ENCODE measurements at regions not wholly inside any gene's neighbourhood (a gene's known extent, or its start where the extent isn't known, plus 50 kb on each side); places are given as distances from the start of the nearest gene placed in this dataset.

- DNase-seq, result no peak
- intact Hi-C loops (cut with DNase I; ENCODE audit: low total_unique reads), result no loop called here
- 75 to 87% methylated on average over 5 of the region's 5 CpGs for WGBS, 2 donors
- H3K27ac ChIP-seq, result no peak overlapping the region
- TF ChIP-seq, protein P1, sequence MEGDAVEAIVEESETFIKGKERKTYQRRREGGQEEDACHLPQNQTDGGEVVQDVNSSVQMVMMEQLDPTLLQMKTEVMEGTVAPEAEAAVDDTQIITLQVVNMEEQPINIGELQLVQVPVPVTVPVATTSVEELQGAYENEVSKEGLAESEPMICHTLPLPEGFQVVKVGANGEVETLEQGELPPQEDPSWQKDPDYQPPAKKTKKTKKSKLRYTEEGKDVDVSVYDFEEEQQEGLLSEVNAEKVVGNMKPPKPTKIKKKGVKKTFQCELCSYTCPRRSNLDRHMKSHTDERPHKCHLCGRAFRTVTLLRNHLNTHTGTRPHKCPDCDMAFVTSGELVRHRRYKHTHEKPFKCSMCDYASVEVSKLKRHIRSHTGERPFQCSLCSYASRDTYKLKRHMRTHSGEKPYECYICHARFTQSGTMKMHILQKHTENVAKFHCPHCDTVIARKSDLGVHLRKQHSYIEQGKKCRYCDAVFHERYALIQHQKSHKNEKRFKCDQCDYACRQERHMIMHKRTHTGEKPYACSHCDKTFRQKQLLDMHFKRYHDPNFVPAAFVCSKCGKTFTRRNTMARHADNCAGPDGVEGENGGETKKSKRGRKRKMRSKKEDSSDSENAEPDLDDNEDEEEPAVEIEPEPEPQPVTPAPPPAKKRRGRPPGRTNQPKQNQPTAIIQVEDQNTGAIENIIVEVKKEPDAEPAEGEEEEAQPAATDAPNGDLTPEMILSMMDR (IDR thresholded peaks at IDR 0.05), result no peak
- TF ChIP-seq POLR2A (IDR thresholded peaks at IDR 0.05), result no peak
- no peaks in the 10 kb centered on the region for H3K4me1 ChIP-seq
- H3K4me3 ChIP-seq, result no peak overlapping the region
- H3K9me3 ChIP-seq, result no peaks in the 10 kb centered on the region
- H3K27me3 ChIP-seq, result no peaks in the 10 kb centered on the region
- no peaks in the 10 kb centered on the region for H3K36me3 ChIP-seq (ENCODE audit: low read depth, missing control alignments)
Observed at GRCh38 chr6:139680819-139681218, 306.4 kb upstream of the CITED2 start.

GRCh38 chr6:139679516-139680179, 305.2 kb upstream of the CITED2 start:
- H3K36me3 ChIP-seq (ENCODE audit: low read depth, missing control alignments), result no peaks in the 10 kb centered on the region
- H3K4me3 ChIP-seq, result no peak overlapping the region
- H3K27ac ChIP-seq, result no peak overlapping the region
- no peak for DNase-seq
- no peaks in the 10 kb centered on the region for H3K27me3 ChIP-seq
- no peak for TF ChIP-seq POLR2A (IDR thresholded peaks at IDR 0.05)
- TF ChIP-seq, protein P1 (IDR thresholded peaks at IDR 0.05), result no peak
- 85 to 98% methylated on average over 3 of the region's 3 CpGs for WGBS, 2 donors
- intact Hi-C loops (cut with DNase I; ENCODE audit: low total_unique reads), result no loop called here
- H3K9me3 ChIP-seq, result no peaks in the 10 kb centered on the region
- H3K4me1 ChIP-seq, result no peaks in the 10 kb centered on the region

DNA sequence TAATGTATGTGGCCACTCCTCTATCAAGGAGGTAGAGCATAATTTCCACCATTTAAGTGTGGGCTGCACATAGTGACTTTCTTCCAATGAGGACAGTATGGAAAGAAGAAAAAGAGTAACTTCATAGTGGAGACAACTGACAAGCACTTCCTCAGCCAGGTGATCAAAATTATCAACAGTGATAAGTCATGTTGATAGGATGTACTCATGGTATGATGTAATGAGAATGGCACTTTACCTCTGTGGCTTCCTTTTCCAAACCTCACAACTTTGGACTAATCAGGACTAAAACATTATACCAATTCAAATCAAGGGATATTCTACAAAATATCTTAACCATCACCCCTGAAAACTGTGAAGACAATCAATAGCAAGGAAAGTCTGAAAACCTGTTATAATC, 302.3 kb upstream of the CITED2 start:
- intact Hi-C loops (cut with DNase I; ENCODE audit: low total_unique reads), result no loop called here
- Histone ChIP-seq H3K4me1 (no peaks in the 10 kb centered on the region), H3K4me3 (no peak overlapping the region), H3K27me3 (no peaks in the 10 kb centered on the region), H3K9me3 (no peaks in the 10 kb centered on the region), H3K27ac (no peak overlapping the region), H3K36me3 (ENCODE audit: low read depth, missing control alignments) (no peaks in the 10 kb centered on the region)
- no peak for DNase-seq
- TF ChIP-seq POLR2A (IDR thresholded peaks at IDR 0.05), result no peak
- TF ChIP-seq, protein P1 (IDR thresholded peaks at IDR 0.05), result no peak

GRCh38 chr6:139666284-139666683, 291.8 kb upstream of the CITED2 start:
- DNase-seq, result no peak
- Histone ChIP-seq H3K36me3 (ENCODE audit: low read depth, missing control alignments) (no peaks in the 10 kb centered on the region), H3K9me3 (no peaks in the 10 kb centered on the region), H3K4me3 (no peak overlapping the region), H3K27ac (no peak overlapping the region), H3K27me3 (no peaks in the 10 kb centered on the region), H3K4me1 (no peaks in the 10 kb centered on the region)
- intact Hi-C loops (cut with DNase I; ENCODE audit: low total_unique reads), result no loop called here
- TF ChIP-seq, protein P1 (IDR thresholded peaks at IDR 0.05), result no peak
- no peak for TF ChIP-seq POLR2A (IDR thresholded peaks at IDR 0.05)

DNA sequence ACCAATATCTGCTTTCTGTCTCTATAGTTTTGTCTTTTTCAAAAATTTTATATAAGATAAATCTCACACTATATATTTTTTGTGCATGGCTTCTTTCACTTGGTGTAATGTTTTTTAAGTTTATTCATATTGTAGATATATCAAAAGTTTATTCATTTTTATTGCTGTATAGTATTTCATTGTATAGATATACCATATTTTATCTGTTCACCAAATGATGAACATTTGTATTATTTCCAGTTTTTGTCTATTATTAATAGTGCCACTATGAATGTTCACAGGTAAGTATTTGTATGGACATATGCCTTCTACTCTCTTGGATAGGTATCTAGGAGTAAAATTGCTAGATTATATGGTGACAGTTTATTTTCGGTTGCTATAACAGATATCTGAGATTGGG, 289.5 kb upstream of the CITED2 start:
- Histone ChIP-seq H3K27me3 (no peaks in the 10 kb centered on the region), H3K9me3 (no peaks in the 10 kb centered on the region), H3K27ac (no peak overlapping the region), H3K36me3 (ENCODE audit: low read depth, missing control alignments) (no peaks in the 10 kb centered on the region), H3K4me1 (no peaks in the 10 kb centered on the region), H3K4me3 (no peak overlapping the region)
- intact Hi-C loops (cut with DNase I; ENCODE audit: low total_unique reads), result no loop called here
- WGBS, 2 donors, result 93 to 95% methylated on average over 1 of the region's 1 CpG
- no peak for DNase-seq
- TF ChIP-seq, protein P1 (IDR thresholded peaks at IDR 0.05), result no peak
- no peak for TF ChIP-seq POLR2A (IDR thresholded peaks at IDR 0.05)
